ENCODE measurements at regions not wholly inside any gene's neighbourhood (a gene's known extent, or its start where the extent isn't known, plus 50 kb on each side); places are given as distances from the start of the nearest gene placed in this dataset.

GRCh38 chr20:12466915-12467314 is 541.9 kb upstream of the SPTLC3 start:
- WGBS, result 59% methylated on average over 2 of the region's 2 CpGs
- intact Hi-C loops (cut with DNase I), result no loop called here
- no peaks in the 10 kb centered on the region for H3K9me3 ChIP-seq

DNA sequence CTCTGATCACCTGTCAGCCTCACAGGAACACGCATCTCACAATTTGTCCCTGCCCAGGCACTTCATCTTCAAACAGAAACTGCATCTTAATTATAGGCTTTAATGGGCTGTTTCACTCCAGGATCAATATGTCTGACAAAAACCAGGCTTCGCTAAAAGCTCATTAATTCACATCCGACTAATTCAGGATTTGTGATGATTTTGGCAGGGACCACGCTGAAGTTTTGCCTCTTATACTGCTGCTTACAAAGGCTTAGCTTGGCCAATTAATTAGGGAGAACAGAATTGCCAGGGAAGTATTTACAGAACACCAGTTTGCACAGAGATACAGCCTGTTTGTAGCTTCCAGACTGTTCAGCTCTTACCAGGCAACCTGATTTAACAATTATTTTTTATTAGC is 541.0 kb upstream of the SPTLC3 start:
- H3K4me1 ChIP-seq, result no peaks in the 10 kb centered on the region
- H3K36me3 ChIP-seq, result no peaks in the 10 kb centered on the region
- H3K27ac ChIP-seq (replicated peaks in 1 of 4), result no peak overlapping the region
- intact Hi-C loops (cut with DNase I), result no loop called here
- TF ChIP-seq EP300 (IDR thresholded peaks at IDR 0.05) (no peak), CTCF (IDR thresholded peaks at IDR 0.05) (no peak), POLR2A (IDR thresholded peaks at IDR 0.05; ENCODE audit: low read depth) (no peak), POLR2AphosphoS5 (IDR thresholded peaks at IDR 0.05) (no peak)
- H3K27me3 ChIP-seq, result no peaks in the 10 kb centered on the region
- DNase-seq (ENCODE audit: extremely low spot score), result no peak
- no peak overlapping the region for H3K4me3 ChIP-seq
- 63% methylated on average over 4 of the region's 4 CpGs for WGBS
- H3K9me3 ChIP-seq, result no peaks in the 10 kb centered on the region

More at GRCh38 chr20:12466915-12467314, 541.9 kb upstream of the SPTLC3 start:
- Histone ChIP-seq H3K4me3 (no peak overlapping the region), H3K4me1 (no peaks in the 10 kb centered on the region), H3K36me3 (no peaks in the 10 kb centered on the region), H3K27ac (replicated peaks in 1 of 4) (no peak overlapping the region), H3K27me3 (no peaks in the 10 kb centered on the region)
- TF ChIP-seq EP300 (IDR thresholded peaks at IDR 0.05), result no peak
- TF ChIP-seq POLR2A (IDR thresholded peaks at IDR 0.05; ENCODE audit: low read depth), result no peak
- TF ChIP-seq POLR2AphosphoS5 (IDR thresholded peaks at IDR 0.05), result no peak
- TF ChIP-seq CTCF (IDR thresholded peaks at IDR 0.05), result no peak
- DNase-seq (ENCODE audit: extremely low spot score), result no peak

DNA sequence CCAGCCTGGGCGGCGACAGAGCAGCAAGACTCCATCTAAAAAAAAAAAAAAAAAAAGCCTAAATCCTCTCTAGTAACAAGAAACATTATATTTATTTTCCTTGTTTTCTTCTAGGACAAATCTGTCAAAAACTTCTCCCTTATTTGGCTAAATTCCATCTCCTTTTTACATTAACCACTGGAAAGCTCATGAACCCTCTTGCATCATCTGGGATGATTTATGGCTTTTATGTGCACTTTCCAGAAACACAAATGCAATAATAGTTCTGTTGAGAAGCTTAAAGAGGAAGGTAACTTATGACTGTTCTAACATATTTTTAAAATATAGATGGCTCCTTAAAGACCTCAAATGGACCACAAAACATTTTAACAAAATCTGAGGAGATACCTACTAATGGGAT is 526.1 kb upstream of the SPTLC3 start:
- intact Hi-C loops (cut with DNase I), result no loop called here
- no peak for TF ChIP-seq CTCF (IDR thresholded peaks at IDR 0.05)
- no peak for TF ChIP-seq EP300 (IDR thresholded peaks at IDR 0.05)
- no peak for TF ChIP-seq POLR2AphosphoS5 (IDR thresholded peaks at IDR 0.05)
- Histone ChIP-seq H3K4me1 (no peaks in the 10 kb centered on the region), H3K4me3 (no peak overlapping the region), H3K9me3 (no peaks in the 10 kb centered on the region), H3K27me3 (no peaks in the 10 kb centered on the region), H3K36me3 (no peaks in the 10 kb centered on the region), H3K27ac (replicated peaks in 1 of 4) (no peak overlapping the region)
- no peak for DNase-seq (ENCODE audit: extremely low spot score)
- 90% methylated on average over 2 of the region's 2 CpGs for WGBS

GRCh38 chr20:12502443-12502842 is 506.3 kb upstream of the SPTLC3 start:
- Histone ChIP-seq H3K4me3 (no peak overlapping the region), H3K27ac (replicated peaks in 1 of 4) (no peak overlapping the region), H3K9me3 (peaks cover 0 to 7% (median 0%) of the 10 kb centered on the region in 4 donors), H3K27me3 (no peaks in the 10 kb centered on the region), H3K36me3 (no peaks in the 10 kb centered on the region), H3K4me1 (no peaks in the 10 kb centered on the region)
- DNase-seq (ENCODE audit: extremely low spot score), result no peak
- no peak for TF ChIP-seq POLR2A (IDR thresholded peaks at IDR 0.05; ENCODE audit: low read depth)
- TF ChIP-seq POLR2AphosphoS5 (IDR thresholded peaks at IDR 0.05), result no peak
- no peak for TF ChIP-seq CTCF (IDR thresholded peaks at IDR 0.05)
- no peak for TF ChIP-seq EP300 (IDR thresholded peaks at IDR 0.05)
- intact Hi-C loops (cut with DNase I), result no loop called here
- WGBS, result 77% methylated on average over 2 of the region's 2 CpGs

DNA sequence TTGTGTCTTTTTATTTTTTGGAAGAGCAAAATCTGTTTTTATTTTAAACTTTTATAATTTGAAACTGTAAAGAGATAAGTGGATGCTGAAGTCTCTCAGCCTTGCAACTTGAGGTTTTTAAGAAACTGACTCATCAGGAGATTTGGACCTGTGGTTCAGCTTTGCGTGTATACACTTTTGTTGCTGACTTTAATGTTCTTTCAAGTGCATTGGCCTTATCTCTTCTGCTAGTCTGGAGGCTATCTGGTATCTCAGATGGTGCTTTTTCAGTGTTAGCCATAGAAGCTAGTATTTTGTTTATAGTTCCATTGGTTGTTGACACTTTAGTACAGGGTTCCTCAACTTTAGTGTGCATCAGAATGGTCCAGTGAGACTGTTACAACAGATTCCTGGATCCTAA is 504.0 kb upstream of the SPTLC3 start:
- Histone ChIP-seq H3K9me3 (no peaks in the 10 kb centered on the region), H3K4me3 (no peak overlapping the region), H3K36me3 (no peaks in the 10 kb centered on the region), H3K27ac (replicated peaks in 1 of 4) (no peak overlapping the region), H3K4me1 (no peaks in the 10 kb centered on the region), H3K27me3 (no peaks in the 10 kb centered on the region)
- no peak for DNase-seq (ENCODE audit: extremely low spot score)
- 74% methylated on average over 1 of the region's 1 CpG for WGBS
- TF ChIP-seq POLR2A (IDR thresholded peaks at IDR 0.05; ENCODE audit: low read depth) (no peak), CTCF (IDR thresholded peaks at IDR 0.05) (no peak), EP300 (IDR thresholded peaks at IDR 0.05) (no peak), POLR2AphosphoS5 (IDR thresholded peaks at IDR 0.05) (no peak)
- intact Hi-C loops (cut with DNase I), result no loop called here
